Breast epithelium (tissue), 3 donors: ENCODE measurements at regions not wholly inside any gene's neighbourhood (a gene's known extent, or its start where the extent isn't known, plus 50 kb on each side); places are given as distances from the start of the nearest gene placed in this dataset.

ENCODE experiments used
- CTCF ChIP-seq, 3 donors: fragments of 450-650 bp; IDR thresholded peaks; one replicate each; pipeline ENCODE4 v1.5.1; 2016 to 2017; ENCODE audit warnings: antibody characterized with exemption in 3 of 3, mild to moderate bottlenecking in 3 of 3, moderate library complexity in 3 of 3
- POLR2A ChIP-seq: fragments of 450-650 bp; IDR thresholded peaks from one replicate; pipeline ENCODE4 v1.6.1; 2016; ENCODE audit warnings: antibody characterized with exemption, mild to moderate bottlenecking, moderate library complexity
- POLR2AphosphoS5 ChIP-seq, 3 donors: sonication (generic); formaldehyde crosslinking; IDR thresholded peaks; one replicate each; pipeline ENCODE4 v1.6.1; 2017; ENCODE audit warnings: antibody characterized with exemption in 3 of 3

- TF ChIP-seq CTCF (IDR thresholded peaks at IDR 0.05), result no peak
- no peak for TF ChIP-seq POLR2AphosphoS5 (IDR thresholded peaks at IDR 0.05)
- no peak for TF ChIP-seq POLR2A
Observed at GRCh38 chr1:199867601-199868000, 159.9 kb upstream of the NR5A2 start.
